Keratinocyte (primary cell): ENCODE measurements at regions not wholly inside any gene's neighbourhood (a gene's known extent, or its start where the extent isn't known, plus 50 kb on each side); places are given as distances from the start of the nearest gene placed in this dataset.

Experiments used
- DNase-seq: peaks from one replicate; pipeline ENCODE4 v3.0.0-alpha.2; 2011; ENCODE audit warnings: low read depth, missing footprints, low spot score
- FAIRE-seq: peaks from 2 replicates; lab custom pipeline; 2011; peaks lifted over from hg19 to GRCh38; lab: Jason Lieb, UNC
- H2AFZ ChIP-seq: 2 replicates; pipeline ENCODE4 v1.6.0; 2012; ENCODE audit warnings: low read length, control low read depth, inconsistent platforms; ENCODE audit not compliant: control insufficient read depth
- H3K27ac ChIP-seq: 2 replicates; pipeline ENCODE4 v1.5.1; 2011; ENCODE audit warnings: low read length; ENCODE audit not compliant: control insufficient read depth, insufficient read depth
- H3K27me3 ChIP-seq: 3 replicates; pipeline ENCODE4 v1.6.0; 2011; ENCODE audit warnings: low read length; ENCODE audit not compliant: control insufficient read depth, insufficient read depth; ENCODE audit errors: extremely low read depth
- H3K36me3 ChIP-seq, 2 experiments: 2 replicates in 1 of 2; 3 replicates in 1 of 2; pipeline ENCODE4 v1.5.1; 2011; ENCODE audit warnings: low read length in 2 of 2, mild to moderate bottlenecking in 1 of 2; ENCODE audit not compliant: control insufficient read depth in 2 of 2, insufficient read depth in 2 of 2; ENCODE audit errors: extremely low read depth in 1 of 2
- H3K4me1 ChIP-seq: 3 replicates; pipeline ENCODE4 v1.5.1; 2011; ENCODE audit warnings: low read length; ENCODE audit not compliant: control insufficient read depth, insufficient read depth; ENCODE audit errors: extremely low read depth
- H3K4me2 ChIP-seq: 3 replicates; pipeline ENCODE4 v1.6.0; 2011; ENCODE audit warnings: low read depth, low read length; ENCODE audit not compliant: control insufficient read depth, insufficient read depth; ENCODE audit errors: extremely low read depth
- H3K4me3 ChIP-seq, 3 experiments: fragments of 200-600 bp in 1 of 3; sonication (generic) in 1 of 3; 2 replicates in 2 of 3; 3 replicates in 1 of 3; pipeline ENCODE4 v1.5.1; 2011 to 2016; ENCODE audit warnings: low read length in 3 of 3, mild to moderate bottlenecking in 3 of 3, control low read depth in 2 of 3, inconsistent platforms in 1 of 3, low read depth in 1 of 3, mixed read lengths in 1 of 3, mixed run types in 1 of 3, moderate library complexity in 1 of 3; ENCODE audit not compliant: control insufficient read depth in 2 of 3, insufficient read depth in 2 of 3; ENCODE audit errors: extremely low read depth in 1 of 3
- H3K79me2 ChIP-seq: 2 replicates; pipeline ENCODE4 v1.6.0; 2012; ENCODE audit warnings: low read length; ENCODE audit not compliant: control insufficient read depth, insufficient read depth
- H3K9ac ChIP-seq: 3 replicates; pipeline ENCODE4 v1.6.0; 2011; ENCODE audit warnings: low read length; ENCODE audit not compliant: control insufficient read depth, insufficient read depth; ENCODE audit errors: extremely low read depth
- H3K9me1 ChIP-seq: 3 replicates; pipeline ENCODE4 v1.6.0; 2011; ENCODE audit warnings: low read length; ENCODE audit not compliant: control insufficient read depth, insufficient read depth; ENCODE audit errors: extremely low read depth
- H3K9me3 ChIP-seq: 2 replicates; pipeline ENCODE4 v1.5.1; 2012; ENCODE audit warnings: low read depth, low read length; ENCODE audit not compliant: control insufficient read depth
- H4K20me1 ChIP-seq: 3 replicates; pipeline ENCODE4 v1.6.0; 2011; ENCODE audit warnings: low read length; ENCODE audit not compliant: control insufficient read depth, insufficient read depth; ENCODE audit errors: extremely low read depth
- EZH2 ChIP-seq: IDR thresholded peaks from one replicate; pipeline ENCODE4 v1.6.1; 2012; ENCODE audit warnings: inconsistent platforms, mild to moderate bottlenecking, low read length, moderate library complexity
- dilution Hi-C: fragments of 300-500 bp; cut with MboI; formaldehyde crosslinking; loops from one replicate; pipeline ENCODE4 v1.7.0; 2020; ENCODE audit warnings: low sequenced_read_pairs; ENCODE audit not compliant: extremely low pct_ligation_motif_present
- TF ChIP-seq, protein P1 (sequence below), 3 experiments: IDR thresholded peaks in 1 of 3; conservative IDR thresholded peaks in 1 of 3; optimal IDR thresholded peaks in 1 of 3; 2 replicates in 2 of 3; 3 replicates in 1 of 3; pipeline versions ENCODE3 to v1.5.1; 2011; ENCODE audit warnings: low read length in 3 of 3, mild to moderate bottlenecking in 3 of 3, moderate library complexity in 2 of 3, control low read depth in 1 of 3, inconsistent platforms in 1 of 3; ENCODE audit not compliant: insufficient read depth in 2 of 3; ENCODE audit errors: extremely low read depth in 1 of 3

- TF ChIP-seq, protein P1, sequence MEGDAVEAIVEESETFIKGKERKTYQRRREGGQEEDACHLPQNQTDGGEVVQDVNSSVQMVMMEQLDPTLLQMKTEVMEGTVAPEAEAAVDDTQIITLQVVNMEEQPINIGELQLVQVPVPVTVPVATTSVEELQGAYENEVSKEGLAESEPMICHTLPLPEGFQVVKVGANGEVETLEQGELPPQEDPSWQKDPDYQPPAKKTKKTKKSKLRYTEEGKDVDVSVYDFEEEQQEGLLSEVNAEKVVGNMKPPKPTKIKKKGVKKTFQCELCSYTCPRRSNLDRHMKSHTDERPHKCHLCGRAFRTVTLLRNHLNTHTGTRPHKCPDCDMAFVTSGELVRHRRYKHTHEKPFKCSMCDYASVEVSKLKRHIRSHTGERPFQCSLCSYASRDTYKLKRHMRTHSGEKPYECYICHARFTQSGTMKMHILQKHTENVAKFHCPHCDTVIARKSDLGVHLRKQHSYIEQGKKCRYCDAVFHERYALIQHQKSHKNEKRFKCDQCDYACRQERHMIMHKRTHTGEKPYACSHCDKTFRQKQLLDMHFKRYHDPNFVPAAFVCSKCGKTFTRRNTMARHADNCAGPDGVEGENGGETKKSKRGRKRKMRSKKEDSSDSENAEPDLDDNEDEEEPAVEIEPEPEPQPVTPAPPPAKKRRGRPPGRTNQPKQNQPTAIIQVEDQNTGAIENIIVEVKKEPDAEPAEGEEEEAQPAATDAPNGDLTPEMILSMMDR (optimal IDR thresholded peaks at IDR 0.05 in 1 of 3, IDR thresholded peaks at IDR 0.05 in 1 of 3, conservative IDR thresholded peaks at IDR 0.05 in 1 of 3; ENCODE audit: extremely low read depth in 1 of 3, insufficient read depth in 2 of 3, low read length in 3 of 3): no peak
- TF ChIP-seq EZH2: no peak
- Histone ChIP-seq H3K4me1 (no peaks in the 10 kb centered on the region), H3K9me1 (no peaks in the 10 kb centered on the region), H3K9me3 (no peaks in the 10 kb centered on the region), H3K27me3 (no peaks in the 10 kb centered on the region), H3K79me2 (no peaks in the 10 kb centered on the region), H3K4me2 (no peak overlapping the region), H3K4me3 (no peak overlapping the region), H3K36me3 (no peaks in the 10 kb centered on the region), H4K20me1 (no peaks in the 10 kb centered on the region), H3K27ac (no peak overlapping the region), H2AFZ (no peak overlapping the region), H3K9ac (no peak overlapping the region)
- FAIRE-seq: no peak
- no peak for DNase-seq
- dilution Hi-C loops: no loop called here
These were observed 89.0 kb upstream of the UBE2E3 start for GRCh38 chr2:180891360-180891759.

GRCh38 chr2:180890781-180891180 lies 89.6 kb upstream of the UBE2E3 start:
- dilution Hi-C loops: no loop called here
- Histone ChIP-seq H3K9me1 (no peaks in the 10 kb centered on the region), H4K20me1 (no peaks in the 10 kb centered on the region), H3K4me2 (no peak overlapping the region), H3K9me3 (no peaks in the 10 kb centered on the region), H3K79me2 (no peaks in the 10 kb centered on the region), H3K4me1 (no peaks in the 10 kb centered on the region), H3K4me3 (no peak overlapping the region), H3K36me3 (no peaks in the 10 kb centered on the region), H3K9ac (no peak overlapping the region), H3K27me3 (no peaks in the 10 kb centered on the region), H2AFZ (no peak overlapping the region), H3K27ac (no peak overlapping the region)
- DNase-seq (no peak), FAIRE-seq (no peak)
- TF ChIP-seq, protein P1 (optimal IDR thresholded peaks at IDR 0.05 in 1 of 3, IDR thresholded peaks at IDR 0.05 in 1 of 3, conservative IDR thresholded peaks at IDR 0.05 in 1 of 3; ENCODE audit: extremely low read depth in 1 of 3, insufficient read depth in 2 of 3, low read length in 3 of 3): no peak
- no peak for TF ChIP-seq EZH2
